ENCODE measurements at regions not wholly inside any gene's neighbourhood (a gene's known extent, or its start where the extent isn't known, plus 50 kb on each side); places are given as distances from the start of the nearest gene placed in this dataset.

DNA sequence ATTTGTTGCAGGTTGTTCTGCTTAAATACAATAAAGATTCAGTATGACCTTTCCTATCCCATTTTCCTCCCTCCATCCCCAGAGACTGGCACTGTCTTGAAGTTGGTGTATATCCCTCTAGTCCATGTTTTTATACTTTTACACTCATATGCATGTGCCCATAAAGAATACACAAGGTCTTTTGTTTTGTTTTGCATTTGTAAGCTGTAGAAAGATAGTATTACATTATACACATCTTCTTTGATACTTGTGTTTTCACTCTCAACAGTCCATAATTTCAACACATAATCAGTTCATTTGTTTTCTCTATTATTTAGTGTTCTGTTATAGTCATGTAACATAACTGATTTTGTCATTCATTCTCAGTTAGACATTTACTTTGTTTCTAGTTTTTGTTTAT, 88.7 kb upstream of the AADACL2 start:
- H3K4me3 ChIP-seq, result no peak overlapping the region
- no peaks in the 10 kb centered on the region for H3K4me1 ChIP-seq
- no peak overlapping the region for H3K27ac ChIP-seq
- ATAC-seq (no peak), DNase-seq (no peak)
- H3K9me3 ChIP-seq, result no peaks in the 10 kb centered on the region
- H3K36me3 ChIP-seq, result no peaks in the 10 kb centered on the region
- TF ChIP-seq, protein P1, sequence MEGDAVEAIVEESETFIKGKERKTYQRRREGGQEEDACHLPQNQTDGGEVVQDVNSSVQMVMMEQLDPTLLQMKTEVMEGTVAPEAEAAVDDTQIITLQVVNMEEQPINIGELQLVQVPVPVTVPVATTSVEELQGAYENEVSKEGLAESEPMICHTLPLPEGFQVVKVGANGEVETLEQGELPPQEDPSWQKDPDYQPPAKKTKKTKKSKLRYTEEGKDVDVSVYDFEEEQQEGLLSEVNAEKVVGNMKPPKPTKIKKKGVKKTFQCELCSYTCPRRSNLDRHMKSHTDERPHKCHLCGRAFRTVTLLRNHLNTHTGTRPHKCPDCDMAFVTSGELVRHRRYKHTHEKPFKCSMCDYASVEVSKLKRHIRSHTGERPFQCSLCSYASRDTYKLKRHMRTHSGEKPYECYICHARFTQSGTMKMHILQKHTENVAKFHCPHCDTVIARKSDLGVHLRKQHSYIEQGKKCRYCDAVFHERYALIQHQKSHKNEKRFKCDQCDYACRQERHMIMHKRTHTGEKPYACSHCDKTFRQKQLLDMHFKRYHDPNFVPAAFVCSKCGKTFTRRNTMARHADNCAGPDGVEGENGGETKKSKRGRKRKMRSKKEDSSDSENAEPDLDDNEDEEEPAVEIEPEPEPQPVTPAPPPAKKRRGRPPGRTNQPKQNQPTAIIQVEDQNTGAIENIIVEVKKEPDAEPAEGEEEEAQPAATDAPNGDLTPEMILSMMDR (IDR thresholded peaks at IDR 0.05), result no peak
- no peak for TF ChIP-seq POLR2A (IDR thresholded peaks at IDR 0.05)
- H3K27me3 ChIP-seq, result no peaks in the 10 kb centered on the region
- intact Hi-C loops (cut with DNase I), result no loop called here

DNA sequence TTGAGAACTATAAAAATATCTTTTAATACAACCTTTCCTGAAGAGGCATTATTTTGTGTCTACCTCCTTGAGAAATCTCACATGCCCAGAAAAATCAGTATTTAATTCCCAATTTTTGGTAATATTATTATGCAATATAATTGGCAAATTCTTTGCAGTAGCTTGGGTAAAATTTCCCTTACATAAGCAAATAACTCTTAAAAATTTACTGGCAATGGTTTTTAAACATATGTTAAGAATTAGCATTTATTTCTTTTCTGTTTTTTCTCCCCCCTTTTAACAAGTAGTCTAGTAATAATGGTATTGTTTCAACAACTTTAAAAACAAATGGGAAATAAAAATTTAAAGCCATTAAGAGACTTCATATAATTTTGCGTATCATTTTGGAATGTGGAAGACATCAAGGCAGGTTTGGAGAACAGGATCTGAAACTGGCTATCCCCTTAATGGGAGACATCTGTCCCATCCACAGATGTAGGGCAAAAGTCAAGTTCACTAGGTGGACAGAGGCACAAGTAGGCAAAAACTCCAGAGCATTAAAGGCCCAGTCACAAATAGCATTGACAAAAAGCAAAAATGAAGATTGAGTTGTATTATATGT, 89.6 kb upstream of the AADACL2 start:
- ATAC-seq (no peak), DNase-seq (no peak)
- no peak overlapping the region for H3K27ac ChIP-seq
- no peaks in the 10 kb centered on the region for H3K9me3 ChIP-seq
- H3K36me3 ChIP-seq, result no peaks in the 10 kb centered on the region
- H3K4me3 ChIP-seq, result no peak overlapping the region
- 91 to 95% (median 92%) methylated on average over 1 of the region's 1 CpG for WGBS, 4 donors
- H3K27me3 ChIP-seq, result no peaks in the 10 kb centered on the region
- intact Hi-C loops (cut with DNase I), result no loop called here
- no peak for TF ChIP-seq POLR2A (IDR thresholded peaks at IDR 0.05)
- TF ChIP-seq, protein P1 (IDR thresholded peaks at IDR 0.05), result no peak
- H3K4me1 ChIP-seq, result peaks cover 0 to 6% (median 0%) of the 10 kb centered on the region in 12 donors

DNA sequence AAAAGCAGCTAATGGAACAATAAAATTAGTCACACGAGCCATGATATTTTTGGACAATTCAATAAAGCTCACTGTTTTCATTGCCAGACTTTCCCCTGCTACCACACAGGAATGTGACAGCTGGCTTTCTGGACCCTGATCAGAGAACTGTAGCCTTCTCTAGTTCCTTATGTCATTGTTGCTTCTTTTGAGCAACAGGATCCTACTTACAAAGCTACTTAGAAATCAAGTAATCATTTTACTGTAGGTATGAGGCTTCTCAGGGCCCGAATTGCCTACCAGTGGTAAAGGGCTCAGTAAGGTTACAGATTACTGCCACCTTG, 94.3 kb upstream of the AADACL2 start:
- H3K9me3 ChIP-seq, result no peaks in the 10 kb centered on the region
- TF ChIP-seq POLR2A (IDR thresholded peaks at IDR 0.05), result no peak
- TF ChIP-seq, protein P1 (IDR thresholded peaks at IDR 0.05), result no peak
- intact Hi-C loops (cut with DNase I), result no loop called here
- no peaks in the 10 kb centered on the region for H3K27me3 ChIP-seq
- 53 to 76% (median 63%) methylated on average over 2 of the region's 2 CpGs for WGBS, 4 donors
- ATAC-seq (peak in 1 of 4 donors; percentile 26), DNase-seq (no peak)
- no peaks in the 10 kb centered on the region for H3K36me3 ChIP-seq
- H3K4me1 ChIP-seq, result peaks cover 0 to 6% (median 0%) of the 10 kb centered on the region in 12 donors
- H3K27ac ChIP-seq, result no peak overlapping the region
- H3K4me3 ChIP-seq, result no peak overlapping the region

DNA sequence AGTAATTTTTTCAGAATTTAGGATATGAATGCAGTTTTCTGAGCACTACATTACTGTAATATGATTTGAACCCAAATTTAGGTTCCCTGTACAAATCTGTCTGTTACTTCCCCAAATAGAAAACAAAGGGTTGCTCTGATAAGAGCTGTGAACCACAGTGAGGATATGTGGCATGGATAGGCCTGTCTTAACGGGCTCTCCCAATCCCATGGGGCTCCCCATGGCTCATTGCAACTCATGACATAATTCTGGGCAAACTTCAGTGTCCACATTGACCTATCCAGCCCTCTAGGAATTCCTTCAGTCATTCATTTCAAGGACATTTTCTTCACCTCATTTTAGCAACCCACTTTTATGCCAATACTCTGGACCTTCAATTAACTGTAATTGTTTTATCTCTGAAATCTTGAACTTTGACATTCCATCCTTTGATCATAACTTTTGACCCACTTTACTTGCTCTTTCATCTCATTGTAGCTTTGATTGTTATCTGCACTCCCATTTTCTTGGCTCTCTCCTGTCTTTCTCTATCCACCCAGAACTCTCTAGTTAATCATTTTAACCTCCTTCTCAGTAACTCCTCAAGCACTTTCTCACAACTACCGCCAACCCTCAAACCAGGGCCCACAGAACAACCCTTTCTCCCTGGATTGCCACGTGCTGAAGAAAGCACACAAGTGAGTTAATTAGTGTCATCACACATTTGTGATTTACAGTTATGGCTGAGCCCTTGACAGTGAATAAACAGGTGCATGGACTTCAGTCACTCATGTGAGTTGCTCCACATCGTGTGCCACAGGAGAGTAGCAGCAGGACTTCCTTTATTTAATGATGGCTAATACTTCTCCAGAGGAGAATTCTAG, 94.9 kb upstream of the AADACL2 start:
- H3K9me3 ChIP-seq, result no peaks in the 10 kb centered on the region
- intact Hi-C loops (cut with DNase I), result no loop called here
- DNase-seq (no peak), ATAC-seq (no peak)
- H3K27ac ChIP-seq, result no peak overlapping the region
- no peaks in the 10 kb centered on the region for H3K36me3 ChIP-seq
- WGBS, 4 donors, result 58 to 65% (median 62%) methylated on average over 4 of the region's 4 CpGs
- TF ChIP-seq, protein P1 (IDR thresholded peaks at IDR 0.05), result no peak
- no peak for TF ChIP-seq POLR2A (IDR thresholded peaks at IDR 0.05)
- no peak overlapping the region for H3K4me3 ChIP-seq
- no peaks in the 10 kb centered on the region for H3K27me3 ChIP-seq
- peaks cover 0 to 6% (median 0%) of the 10 kb centered on the region in 12 donors for H3K4me1 ChIP-seq
